Iris pigment epithelial cell (primary cell): ENCODE measurements at regions not wholly inside any gene's neighbourhood (a gene's known extent, or its start where the extent isn't known, plus 50 kb on each side); places are given as distances from the start of the nearest gene placed in this dataset.

Source experiments
- DNase-seq: peaks from one replicate; pipeline ENCODE4 v3.0.0-alpha.2; 2011; ENCODE audit warnings: low read depth

DNA sequence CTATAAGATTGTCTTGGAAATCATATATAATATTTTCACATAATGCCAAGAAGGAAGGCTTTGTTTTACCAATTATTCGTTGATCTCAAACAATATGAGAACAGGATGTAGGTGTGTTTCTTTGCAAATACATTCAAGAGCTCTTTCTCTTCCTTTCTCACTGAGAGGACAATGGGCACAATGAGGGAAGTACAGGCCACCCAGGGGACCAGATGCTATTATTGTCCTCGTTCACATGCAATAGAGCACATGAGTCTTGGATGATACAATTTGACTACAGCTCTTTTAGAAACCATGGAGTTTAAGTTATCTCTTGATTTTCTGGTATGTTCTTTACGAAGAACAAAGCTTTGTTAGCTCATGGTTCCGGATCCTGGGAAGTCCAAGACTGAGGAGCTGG lies 323.7 kb upstream of the KLF6 start:
- DNase-seq: no peak

DNA sequence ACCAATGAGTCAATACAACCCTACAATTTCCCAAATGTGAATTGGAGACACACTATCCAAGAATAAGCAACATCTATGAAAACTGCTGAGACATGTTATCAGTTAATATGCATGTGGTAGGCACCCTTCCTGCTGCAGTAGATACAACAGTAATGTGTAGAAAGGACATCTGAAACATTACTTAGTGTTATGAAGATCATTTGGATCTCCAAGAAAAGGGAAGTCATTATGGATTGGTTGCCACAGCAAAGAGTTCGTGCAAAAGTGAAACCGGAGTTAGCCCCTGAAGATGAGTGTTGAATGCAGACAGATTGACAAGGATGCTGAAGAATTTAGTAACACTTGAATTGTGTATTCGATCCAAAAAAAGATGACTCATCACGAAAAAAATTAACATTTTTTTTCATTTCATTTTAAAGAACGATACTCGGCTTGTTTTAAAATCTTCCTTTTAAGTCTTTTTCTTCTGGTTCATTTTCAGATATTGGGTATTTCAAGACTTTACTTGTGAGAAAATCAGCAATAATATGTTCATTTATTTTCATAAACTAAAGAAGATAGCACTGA lies 322.4 kb upstream of the KLF6 start:
- DNase-seq: no peak

DNA sequence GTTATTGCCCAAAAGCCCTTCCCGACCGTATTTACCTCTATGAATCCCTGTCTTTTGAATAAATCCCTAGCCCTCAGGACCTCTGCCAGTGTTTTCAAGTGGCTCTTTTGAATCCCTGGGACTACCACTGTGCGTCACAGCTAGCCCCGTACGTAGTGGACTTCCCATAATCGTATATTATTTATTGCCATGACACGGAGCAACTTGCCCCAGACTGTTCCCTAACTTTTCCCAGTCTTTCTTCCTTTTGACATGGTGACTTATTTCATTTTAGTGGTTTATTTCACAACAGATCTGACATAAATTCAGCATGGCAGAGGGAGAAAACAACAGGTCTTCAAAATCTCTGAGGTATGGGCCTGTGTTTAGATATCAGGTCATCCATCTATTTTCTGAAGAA lies 318.6 kb upstream of the KLF6 start:
- no peak for DNase-seq

DNA sequence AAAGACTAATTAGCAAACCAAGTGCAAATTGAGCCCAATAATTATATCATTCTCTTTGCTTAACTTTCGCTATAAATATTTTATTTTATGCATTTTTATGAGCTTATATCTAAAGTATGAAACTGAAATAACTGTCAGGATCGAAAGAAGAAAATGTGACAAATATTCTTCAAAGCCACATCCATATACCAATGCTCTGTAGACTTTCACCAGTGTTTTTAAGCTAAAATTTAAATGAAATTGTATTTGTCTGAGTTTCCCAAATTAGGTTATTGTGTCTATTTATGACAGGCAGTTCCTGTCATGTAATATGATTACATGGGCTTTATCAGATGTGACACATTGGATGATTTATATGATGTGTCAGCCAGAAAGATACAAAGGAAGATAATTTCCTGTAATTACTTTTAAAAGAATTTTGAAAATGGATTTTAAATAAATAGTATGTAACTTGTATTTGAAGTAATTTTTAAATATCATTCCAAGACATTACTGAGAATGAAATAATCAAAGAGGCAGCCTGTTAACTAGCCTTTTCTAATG lies 317.9 kb upstream of the KLF6 start:
- peak; percentile 14 for DNase-seq

DNA sequence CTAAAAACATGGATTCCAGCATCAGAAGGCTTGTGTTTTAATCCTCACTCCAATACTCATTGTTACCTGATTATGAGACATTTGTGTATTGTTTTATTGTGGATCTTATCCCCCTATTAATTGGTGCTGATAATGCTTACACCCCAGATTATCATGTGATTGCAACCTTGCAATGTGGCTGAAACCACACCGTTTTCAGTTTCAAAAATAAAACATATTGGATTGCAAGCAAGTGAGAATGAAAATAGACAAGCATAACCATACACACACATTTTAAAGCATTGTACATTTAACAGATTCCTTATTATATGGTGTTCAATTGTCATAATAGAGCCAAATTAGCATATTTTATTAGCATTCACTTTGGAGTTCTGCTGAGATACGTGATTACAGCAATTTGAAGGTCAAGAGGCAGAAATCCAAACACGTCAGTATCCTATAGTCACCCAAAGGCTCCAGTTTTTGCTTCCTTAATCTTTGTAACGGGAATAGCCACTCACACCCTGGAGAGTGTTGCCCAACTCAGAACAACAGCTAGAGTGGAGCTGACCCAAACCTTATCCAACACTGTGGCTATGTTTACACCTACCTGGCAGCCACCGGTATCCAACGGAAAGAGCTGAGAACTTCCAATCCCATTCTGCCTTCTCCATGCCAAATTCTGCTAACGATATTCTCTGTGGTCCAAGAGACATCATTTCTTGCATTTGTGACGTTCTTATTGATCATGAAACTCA lies 317.1 kb upstream of the KLF6 start:
- no peak for DNase-seq

DNA sequence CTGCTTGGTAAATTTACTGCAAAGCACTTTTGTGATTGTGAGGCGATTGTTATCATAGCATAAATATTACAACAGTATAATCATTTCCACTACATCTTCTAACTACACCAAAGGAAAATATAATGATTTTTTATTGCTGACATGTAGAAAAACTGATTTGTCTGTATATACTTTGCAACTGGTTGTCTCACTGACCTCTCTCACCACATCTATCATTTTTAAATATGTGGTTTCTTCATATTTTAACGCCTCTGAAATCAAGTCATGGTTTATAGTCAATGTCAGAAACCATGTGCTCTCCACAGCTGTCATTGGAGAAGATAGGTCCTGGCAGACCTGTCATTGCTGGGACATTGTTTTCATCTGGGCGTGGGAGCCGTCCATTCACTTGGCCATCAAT lies 315.4 kb upstream of the KLF6 start:
- DNase-seq: no peak

DNA sequence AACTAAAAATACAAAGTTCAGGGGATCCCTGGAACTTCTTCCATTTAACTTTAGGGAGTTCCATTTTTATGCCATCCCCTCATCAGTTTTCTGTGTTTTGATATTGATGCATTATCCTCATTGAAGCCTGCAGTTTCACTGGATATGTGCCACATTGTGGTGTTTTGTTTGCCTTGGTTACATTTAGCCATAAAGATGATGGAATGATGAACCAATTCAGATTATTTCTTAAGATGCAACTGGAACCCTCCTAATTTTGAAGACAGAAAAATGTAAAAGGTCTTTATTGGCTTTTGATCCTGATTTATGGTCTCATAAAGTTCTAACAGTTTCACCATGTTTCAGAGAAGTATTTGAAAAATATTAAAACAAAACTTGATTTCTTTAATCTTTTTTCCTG lies 314.2 kb upstream of the KLF6 start:
- DNase-seq: no peak

DNA sequence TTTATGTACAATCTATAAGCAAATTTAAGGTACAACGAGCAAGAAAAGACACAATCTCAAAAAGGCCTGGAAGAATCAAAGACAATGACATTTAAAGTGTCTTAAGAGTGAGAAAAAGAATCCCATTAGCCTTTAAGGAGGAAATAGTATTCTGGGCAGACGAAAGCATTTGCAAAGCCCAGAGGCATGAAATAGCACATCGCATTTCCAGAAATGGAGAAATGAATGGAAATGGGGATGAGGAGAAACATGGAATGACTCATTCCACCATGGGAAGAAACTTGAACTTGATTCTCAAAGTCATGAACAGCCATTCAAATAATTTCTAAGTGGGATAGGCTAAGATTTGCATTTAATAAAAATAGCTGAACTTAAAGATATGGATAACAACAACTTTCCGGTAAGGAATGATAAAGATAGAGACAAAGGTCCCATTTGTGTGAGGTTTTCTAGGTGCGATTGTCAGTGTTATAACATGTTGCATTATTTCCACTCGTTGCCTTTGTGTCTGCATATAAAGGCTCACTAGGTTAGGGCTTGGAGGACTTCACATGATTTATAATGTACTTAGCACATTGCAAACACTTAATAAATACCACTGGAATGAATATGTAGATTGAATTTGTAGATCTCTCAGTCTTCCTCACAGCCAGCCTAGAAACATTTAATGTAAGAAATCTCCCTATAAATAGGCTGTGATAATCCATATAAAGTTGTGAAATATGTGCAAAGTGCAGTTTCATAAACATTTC lies 310.3 kb upstream of the KLF6 start:
- DNase-seq: no peak

DNA sequence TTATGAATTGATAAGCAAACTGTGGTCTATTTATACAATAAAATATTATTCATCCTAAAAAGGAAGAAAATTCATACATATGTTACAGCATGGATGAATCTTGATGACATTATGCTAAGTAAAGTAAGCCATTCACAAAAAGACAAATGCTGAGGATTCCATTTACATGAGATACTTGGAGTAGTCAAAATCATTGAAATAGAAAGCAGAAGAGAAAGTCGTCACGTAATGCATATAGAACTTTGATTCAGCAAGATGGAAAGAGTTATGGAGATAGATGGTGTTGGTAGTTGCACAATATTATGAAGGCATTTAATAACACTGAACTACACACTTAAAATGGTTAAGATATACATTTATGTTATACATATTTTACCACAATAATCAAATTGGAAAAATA lies 309.7 kb upstream of the KLF6 start:
- no peak for DNase-seq

DNA sequence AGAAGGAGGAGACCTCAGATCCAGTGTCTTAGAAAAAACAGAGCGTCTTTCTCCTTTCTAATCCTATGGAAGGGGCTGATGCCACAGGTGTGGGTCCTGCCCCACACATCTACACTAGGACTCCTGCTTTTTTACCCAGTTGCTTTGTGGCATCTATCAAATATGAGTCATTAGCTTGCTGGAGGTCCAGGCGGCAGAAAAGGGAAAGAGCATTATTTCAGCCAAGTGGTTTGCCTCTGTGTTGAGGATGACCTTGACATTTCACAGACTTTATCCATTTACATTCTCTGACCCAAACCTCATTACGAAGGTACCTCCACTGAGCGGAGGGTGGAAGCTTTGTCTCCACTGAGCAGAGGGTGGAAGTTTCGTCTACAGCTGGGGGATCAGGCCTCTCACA lies 308.4 kb upstream of the KLF6 start:
- peak; percentile 46 for DNase-seq

DNA sequence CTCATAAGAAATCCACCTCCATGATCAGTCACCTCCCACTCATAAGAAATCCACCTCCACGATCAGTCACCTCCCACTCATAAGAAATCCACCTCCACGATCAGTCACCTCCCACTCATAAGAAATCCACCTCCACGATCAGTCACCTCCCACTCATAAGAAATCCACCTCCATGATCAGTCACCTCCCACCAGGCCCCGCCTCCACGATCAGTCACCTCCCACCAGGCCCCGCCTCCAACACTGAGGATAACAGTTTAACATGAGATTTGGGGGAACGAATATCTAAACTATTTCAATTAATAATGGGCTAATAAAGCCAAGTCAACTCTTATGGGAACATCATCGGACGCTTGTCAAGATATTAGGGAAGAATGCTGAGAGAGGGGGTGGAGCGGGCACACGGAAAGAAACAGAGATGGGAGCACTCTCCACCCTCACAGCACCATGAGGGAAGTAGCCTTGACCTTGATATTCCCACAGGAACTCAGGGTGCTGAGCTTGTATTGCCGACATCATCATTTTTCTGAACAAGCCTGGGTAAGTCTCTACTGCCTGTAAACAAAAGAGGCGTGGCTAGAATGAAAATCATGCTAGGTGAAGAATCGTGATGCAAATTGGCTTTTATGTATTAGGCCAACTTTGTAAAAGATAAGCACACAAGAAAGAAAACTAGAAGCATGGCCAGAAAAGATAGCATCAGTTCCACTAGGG lies 303.5 kb upstream of the KLF6 start:
- no peak for DNase-seq

DNA sequence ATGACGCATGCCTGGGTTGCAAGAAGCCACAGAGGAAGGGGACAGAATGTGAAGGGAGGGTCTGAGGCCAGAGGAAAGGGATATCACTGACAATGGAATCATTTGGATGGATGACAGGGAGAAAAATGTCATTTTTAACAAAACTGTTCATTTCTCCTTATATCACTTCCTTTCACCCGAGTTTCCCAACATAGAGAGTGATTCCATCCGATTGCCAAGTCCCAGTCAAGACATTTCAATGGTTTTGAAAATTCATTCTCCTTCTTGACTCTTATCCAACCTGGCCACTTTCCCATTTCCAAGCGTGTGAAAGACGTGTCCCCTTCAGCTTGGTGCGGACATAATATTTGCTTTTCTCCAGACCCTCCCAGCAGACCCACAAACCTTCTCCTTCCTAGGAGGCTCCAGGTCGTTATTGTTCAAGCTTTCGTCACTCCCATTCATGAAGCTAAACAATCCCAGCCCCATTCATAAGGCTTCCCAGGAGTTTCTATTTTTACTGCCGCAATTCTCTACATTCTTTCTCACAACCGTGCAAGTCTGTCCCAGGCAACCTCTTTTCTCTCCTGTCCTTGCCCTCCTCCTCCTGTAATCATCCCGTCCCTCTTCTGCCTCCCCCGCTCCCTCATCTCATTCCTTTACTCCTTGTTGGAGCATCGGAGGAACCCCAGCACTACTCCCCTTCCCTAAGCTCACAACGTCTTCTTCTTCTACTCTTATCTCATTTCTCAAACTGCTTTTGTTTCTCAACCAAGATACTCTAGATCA lies 301.3 kb upstream of the KLF6 start:
- DNase-seq: no peak

DNA sequence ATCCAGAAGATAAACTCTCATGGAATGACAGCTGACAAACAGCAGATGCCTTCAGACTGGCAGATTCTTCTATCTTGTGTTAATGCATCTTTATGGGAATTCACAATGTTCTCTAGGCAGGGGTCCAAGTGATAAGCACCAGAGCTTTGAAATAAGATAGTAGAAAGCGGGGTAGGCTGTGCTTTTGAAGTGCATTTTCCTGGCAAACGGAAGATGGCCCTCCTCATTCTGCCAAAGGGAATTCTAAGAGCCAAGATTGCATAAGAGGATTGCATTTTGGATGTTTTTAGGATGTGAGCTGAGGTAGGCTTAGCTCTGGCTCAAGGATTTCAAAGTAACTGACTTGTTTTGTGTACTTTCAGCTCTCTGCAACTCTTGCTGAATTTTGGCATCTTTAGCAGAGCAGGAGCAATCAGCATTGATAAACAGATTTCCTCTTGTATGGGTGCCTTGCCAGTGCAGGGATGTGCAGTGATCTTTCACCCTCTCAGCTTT lies 298.5 kb upstream of the KLF6 start:
- DNase-seq: no peak

DNA sequence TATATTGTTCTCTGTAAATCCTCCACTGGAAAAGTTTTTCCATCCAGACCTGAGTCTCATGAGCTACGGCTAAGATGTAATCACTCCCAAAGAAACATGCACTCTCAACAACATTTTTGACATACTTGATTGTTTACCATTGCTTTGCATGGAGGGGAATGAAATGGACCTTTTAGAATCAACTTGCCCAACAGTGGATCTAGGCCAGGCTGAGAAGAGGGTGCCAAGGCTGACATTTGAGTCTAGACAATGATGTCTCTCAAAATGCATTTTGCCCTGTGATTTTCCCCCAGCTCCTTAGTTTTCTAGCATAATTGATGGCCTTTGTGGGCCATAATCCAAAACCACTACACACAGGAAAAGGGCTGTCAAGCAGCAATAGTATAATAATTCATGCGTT lies 297.9 kb upstream of the KLF6 start:
- peak; percentile 60 for DNase-seq

DNA sequence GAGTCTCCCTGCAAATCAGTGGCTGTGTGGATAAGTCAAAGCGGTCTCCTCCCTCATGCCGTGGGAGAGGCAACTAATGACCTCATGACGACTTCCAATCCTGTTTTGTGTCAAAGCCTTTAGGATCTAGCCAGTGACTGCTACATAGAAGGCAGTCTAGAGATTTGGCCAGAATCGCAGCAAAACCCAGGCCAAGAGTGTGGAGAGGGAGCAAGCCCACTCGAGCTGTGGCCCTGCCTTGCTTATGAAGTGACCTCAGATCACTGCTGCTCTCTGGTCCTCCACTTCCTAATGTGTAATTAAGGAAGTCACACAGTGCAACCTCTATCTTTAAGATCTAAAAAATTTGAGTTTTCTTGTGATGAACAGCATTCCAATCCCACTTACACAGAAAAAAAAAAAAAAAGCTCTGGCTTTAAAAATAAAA lies 296.7 kb upstream of the KLF6 start:
- DNase-seq: no peak

DNA sequence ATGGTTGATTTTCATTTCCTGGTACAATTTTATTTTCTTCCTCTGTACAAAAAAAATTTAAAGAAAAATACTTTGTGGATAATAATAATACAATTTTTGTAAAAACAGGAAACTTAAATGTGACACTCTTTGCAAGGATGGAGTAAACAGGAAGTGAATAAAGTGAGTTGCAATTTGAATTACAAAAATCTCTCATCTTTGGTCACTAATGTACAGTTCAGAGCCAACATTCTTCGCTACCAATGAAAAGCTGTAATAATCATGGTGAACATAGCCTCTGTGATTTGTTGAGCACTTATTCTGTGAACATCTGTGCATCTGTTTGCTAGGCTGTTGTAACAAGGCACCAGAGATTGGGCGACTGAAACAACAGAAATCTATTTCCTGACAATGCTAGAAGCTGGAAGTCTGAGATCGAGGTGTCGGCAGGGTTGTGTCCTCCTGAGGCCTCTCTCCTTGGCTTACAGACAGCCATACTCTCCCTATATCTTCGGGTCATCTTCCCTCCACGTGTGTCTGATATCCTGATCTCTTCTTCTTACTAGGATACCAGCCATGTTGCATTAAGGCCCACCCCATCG lies 295.3 kb upstream of the KLF6 start:
- no peak for DNase-seq

DNA sequence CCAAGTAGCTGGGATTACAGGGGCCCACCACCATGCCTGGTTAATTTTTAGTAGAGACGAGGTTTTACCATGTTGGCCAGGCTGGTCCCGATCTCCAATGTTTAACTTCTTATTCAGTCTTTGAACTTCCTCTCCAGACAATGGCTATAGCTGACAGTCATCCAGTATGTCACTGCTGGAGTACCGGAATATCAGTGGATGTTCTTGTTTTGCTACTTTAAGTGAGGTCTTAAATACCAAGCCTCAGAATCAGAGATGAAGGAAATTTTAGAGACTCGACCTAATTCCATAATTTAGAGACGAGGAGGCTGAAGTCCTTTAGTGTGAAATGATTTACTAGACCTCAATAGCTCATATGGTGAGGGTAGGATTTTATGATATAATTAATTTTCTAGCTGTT lies 294.8 kb upstream of the KLF6 start:
- no peak for DNase-seq

DNA sequence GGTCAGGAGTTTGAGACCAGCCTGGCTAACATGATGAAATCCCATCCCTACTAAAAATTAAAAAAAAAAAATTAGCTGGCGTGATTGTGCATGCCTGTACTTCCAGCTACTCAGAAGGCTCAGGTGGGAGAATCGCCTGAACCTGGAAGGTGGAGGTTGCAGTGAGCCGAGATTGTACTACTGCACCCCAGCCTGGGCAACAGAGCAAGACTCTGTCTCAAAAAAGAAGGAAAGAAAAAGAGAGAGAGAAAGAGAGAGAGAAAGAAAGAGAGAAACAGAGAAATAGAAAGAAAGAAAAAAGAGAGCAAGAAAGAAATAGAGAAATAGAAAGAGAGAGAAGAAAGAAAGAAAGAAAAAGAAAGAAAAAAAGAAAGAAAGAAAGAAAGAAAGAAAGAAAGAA lies 292.8 kb upstream of the KLF6 start:
- DNase-seq: no peak

DNA sequence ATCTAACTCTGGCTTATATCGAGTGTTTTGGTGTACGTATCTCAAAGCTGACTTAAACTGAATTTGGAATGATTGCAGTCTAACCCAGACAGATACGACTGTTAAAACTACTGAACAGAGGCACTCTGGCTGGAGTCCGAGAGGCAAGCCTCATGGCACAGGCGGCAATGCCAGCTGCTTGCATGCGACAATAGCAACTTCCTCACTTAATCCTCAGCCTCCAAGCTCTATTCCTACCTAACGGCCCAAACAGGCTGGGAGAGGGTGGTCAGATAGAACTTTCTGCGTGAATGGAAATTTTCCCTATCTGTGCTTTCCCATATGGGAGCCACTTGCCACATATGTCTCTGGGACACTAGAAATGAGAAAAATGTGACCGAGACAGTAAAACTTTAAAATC lies 292.0 kb upstream of the KLF6 start:
- DNase-seq: no peak

DNA sequence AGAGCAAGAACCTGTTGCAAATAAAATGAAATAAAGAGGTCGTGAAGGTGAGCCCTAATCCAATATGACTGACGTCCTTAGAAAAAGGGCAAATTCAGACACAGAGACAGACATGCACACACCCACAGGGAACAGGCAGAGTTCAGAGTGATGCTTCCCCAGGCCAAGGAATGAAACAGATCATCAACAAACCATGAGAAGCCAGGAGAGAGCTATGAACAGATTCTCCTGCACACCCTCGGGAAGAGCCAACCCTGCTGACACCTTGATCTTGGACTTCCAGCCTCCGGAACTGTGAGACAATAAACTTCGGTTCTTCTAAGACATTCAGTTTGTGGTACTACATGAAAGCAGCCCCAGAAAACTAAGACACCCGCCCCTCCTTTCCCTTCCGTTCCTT lies 290.4 kb upstream of the KLF6 start:
- no peak for DNase-seq
